ENCODE measurements at regions not wholly inside any gene's neighbourhood (a gene's known extent, or its start where the extent isn't known, plus 50 kb on each side); places are given as distances from the start of the nearest gene placed in this dataset.

GRCh38 chr16:82331397-82331796 is 161.4 kb upstream of the MPHOSPH6 start:
- Histone ChIP-seq H3K4me3 (no peak overlapping the region), H3K27me3 (no peaks in the 10 kb centered on the region), H3K36me3 (no peaks in the 10 kb centered on the region), H3K27ac (no peak overlapping the region), H3K9me3 (no peaks in the 10 kb centered on the region), H3K4me1 (peaks cover 0 to 10% (median 7%) of the 10 kb centered on the region in 4 donors)
- no peak for TF ChIP-seq POLR2AphosphoS5 (IDR thresholded peaks at IDR 0.05)
- TF ChIP-seq CTCF (IDR thresholded peaks at IDR 0.05): no peak
- TF ChIP-seq EP300 (IDR thresholded peaks at IDR 0.05): no peak
- no peak for TF ChIP-seq POLR2A (IDR thresholded peaks at IDR 0.05)
- DNase-seq (no peak), ATAC-seq (ENCODE audit: low FRiP score in 2 of 2) (no peak)
- 36 to 49% methylated on average over 3 of the region's 3 CpGs for WGBS, 2 donors

GRCh38 chr16:82329504-82330192 is 159.6 kb upstream of the MPHOSPH6 start:
- Histone ChIP-seq H3K27ac (no peak overlapping the region), H3K36me3 (no peaks in the 10 kb centered on the region), H3K9me3 (no peaks in the 10 kb centered on the region), H3K4me1 (peaks cover 0 to 10% (median 7%) of the 10 kb centered on the region in 4 donors), H3K4me3 (no peak overlapping the region), H3K27me3 (no peaks in the 10 kb centered on the region)
- no peak for ATAC-seq (ENCODE audit: low FRiP score in 2 of 2)
- DNase-seq: peak in 1 of 2 donors; percentile 47
- no peak for TF ChIP-seq CTCF (IDR thresholded peaks at IDR 0.05)
- TF ChIP-seq POLR2AphosphoS5 (IDR thresholded peaks at IDR 0.05): no peak
- no peak for TF ChIP-seq POLR2A (IDR thresholded peaks at IDR 0.05)
- TF ChIP-seq EP300 (IDR thresholded peaks at IDR 0.05): no peak
- 59 to 65% methylated on average over 11 of the region's 11 CpGs for WGBS, 2 donors

GRCh38 chr16:82328881-82329469 is 159.0 kb upstream of the MPHOSPH6 start:
- ATAC-seq (ENCODE audit: low FRiP score in 2 of 2) (no peak), DNase-seq (no peak)
- Histone ChIP-seq H3K4me1 (peaks cover 0 to 10% (median 7%) of the 10 kb centered on the region in 4 donors), H3K27ac (no peak overlapping the region), H3K4me3 (no peak overlapping the region), H3K27me3 (no peaks in the 10 kb centered on the region), H3K36me3 (no peaks in the 10 kb centered on the region), H3K9me3 (no peaks in the 10 kb centered on the region)
- TF ChIP-seq POLR2AphosphoS5 (IDR thresholded peaks at IDR 0.05) (no peak), POLR2A (IDR thresholded peaks at IDR 0.05) (no peak), CTCF (IDR thresholded peaks at IDR 0.05) (no peak), EP300 (IDR thresholded peaks at IDR 0.05) (no peak)
- WGBS, 2 donors: 64 to 73% methylated on average over 5 of the region's 5 CpGs

GRCh38 chr16:82323171-82323570 is 153.1 kb upstream of the MPHOSPH6 start:
- ATAC-seq (ENCODE audit: low FRiP score in 2 of 2): no peak
- no peak for DNase-seq
- H3K9me3 ChIP-seq: peaks cover 0 to 10% (median 4%) of the 10 kb centered on the region in 4 donors

GRCh38 chr16:82322177-82322576 is 152.2 kb upstream of the MPHOSPH6 start:
- Histone ChIP-seq H3K4me1 (peaks cover 0 to 3% (median 0%) of the 10 kb centered on the region in 4 donors), H3K27ac (no peak overlapping the region), H3K36me3 (no peaks in the 10 kb centered on the region), H3K9me3 (peaks cover 0 to 10% (median 4%) of the 10 kb centered on the region in 4 donors), H3K27me3 (no peaks in the 10 kb centered on the region), H3K4me3 (no peak overlapping the region)
- no peak for ATAC-seq (ENCODE audit: low FRiP score in 2 of 2)
- DNase-seq: no peak
- no peak for TF ChIP-seq POLR2A (IDR thresholded peaks at IDR 0.05)
- no peak for TF ChIP-seq CTCF (IDR thresholded peaks at IDR 0.05)
- TF ChIP-seq POLR2AphosphoS5 (IDR thresholded peaks at IDR 0.05): no peak
- no peak for TF ChIP-seq EP300 (IDR thresholded peaks at IDR 0.05)

More at GRCh38 chr16:82323171-82323570, 153.1 kb upstream of the MPHOSPH6 start:
- H3K4me1 ChIP-seq: peaks cover 0 to 1% (median 0%) of the 10 kb centered on the region in 4 donors
- no peak overlapping the region for H3K4me3 ChIP-seq
- no peak overlapping the region for H3K27ac ChIP-seq
- TF ChIP-seq EP300 (IDR thresholded peaks at IDR 0.05): no peak
- H3K36me3 ChIP-seq: no peaks in the 10 kb centered on the region
- no peaks in the 10 kb centered on the region for H3K27me3 ChIP-seq
- 95 to 97% methylated on average over 2 of the region's 2 CpGs for WGBS, 2 donors

All from upper lobe of left lung (tissue), 6 donors.